SK-N-MC (cell line): ENCODE measurements at regions not wholly inside any gene's neighbourhood (a gene's known extent, or its start where the extent isn't known, plus 50 kb on each side); places are given as distances from the start of the nearest gene placed in this dataset.
"Not testable (repeated sequence)": the region's sequence is repeated elsewhere in the genome, so short reads cannot be mapped to it uniquely, and the experiment has no call there.

Source experiments
- EZH2 ChIP-seq: fragments of 200-600 bp; sonication (generic); IDR thresholded peaks from one replicate; pipeline ENCODE4 v1.6.1; 2017; ENCODE audit warnings: antibody characterized with exemption
- FOXP2 ChIP-seq: optimal IDR thresholded peaks from 2 replicates; pipeline ENCODE3; 2011; ENCODE audit warnings: mild to moderate bottlenecking, moderate library complexity; ENCODE audit not compliant: insufficient read depth; ENCODE audit errors: extremely low read length, control extremely low read depth
- POLR2AphosphoS5 ChIP-seq: IDR thresholded peaks from 2 replicates; pipeline ENCODE4 v1.6.1; 2012; ENCODE audit warnings: mild to moderate bottlenecking, low read depth, low read length, borderline replicate concordance

DNA sequence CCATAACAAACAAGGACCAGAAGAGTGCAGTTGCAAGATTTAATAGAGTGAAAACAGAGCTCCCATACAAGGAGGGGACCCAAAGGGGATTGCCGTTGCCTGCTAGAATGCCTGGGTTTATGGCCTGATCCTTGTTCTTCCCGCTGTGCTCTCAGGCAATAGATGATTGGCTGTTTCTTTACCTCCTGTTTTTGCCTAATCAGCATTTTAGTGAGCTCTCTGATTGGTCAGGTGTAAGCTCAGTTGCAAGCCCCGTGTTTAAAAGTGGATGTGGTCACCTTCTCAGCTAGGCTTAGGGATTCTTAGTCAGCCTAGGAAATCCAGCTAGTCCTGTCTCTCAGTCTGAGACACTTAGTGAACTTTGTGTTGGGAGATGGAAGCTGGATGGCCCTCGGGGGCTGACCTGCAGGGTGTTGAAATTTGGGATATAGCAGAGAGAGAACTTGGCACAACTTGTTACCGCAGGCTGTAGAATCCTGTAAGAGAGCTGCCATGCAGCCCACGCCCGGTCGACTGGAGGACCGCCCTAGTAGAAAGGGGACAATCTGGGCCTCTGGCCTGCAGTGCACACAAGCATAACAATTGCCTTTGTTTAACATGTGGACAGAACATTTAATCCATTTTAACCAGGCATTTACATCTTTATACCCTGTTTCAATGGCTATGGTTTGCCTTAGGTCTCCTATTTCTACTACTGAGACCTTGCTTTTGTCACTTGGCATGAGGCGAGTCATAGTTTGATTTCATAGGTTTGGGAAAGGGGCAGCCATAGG, 106.0 kb downstream of the TMEM167A start:
- not testable (repeated sequence) for TF ChIP-seq FOXP2, POLR2AphosphoS5, EZH2
